Spleen (tissue), 7 donors: ENCODE measurements at regions not wholly inside any gene's neighbourhood (a gene's known extent, or its start where the extent isn't known, plus 50 kb on each side); places are given as distances from the start of the nearest gene placed in this dataset.

Experiments
- POLR2A ChIP-seq, 3 donors: fragments of 450-650 bp; IDR thresholded peaks; one replicate each; pipeline ENCODE4 v1.5.1; 2017; ENCODE audit warnings: antibody characterized with exemption in 3 of 3, mild to moderate bottlenecking in 1 of 3
- TF ChIP-seq, protein P1 (sequence below), 11 experiments: fragments of 200-600 bp in 7 of 11; fragments of 450-650 bp in 4 of 11; sonication (generic) in 4 of 11; IDR thresholded peaks in 8 of 11; conservative IDR thresholded peaks in 3 of 11; 1 replicate in 7 of 11; 2 replicates in 4 of 11; pipeline versions ENCODE4 v1.4.0 to v1.8.0; 2016 to 2021; ENCODE audit warnings: antibody characterized with exemption in 11 of 11, inconsistent platforms in 4 of 11, mild to moderate bottlenecking in 1 of 11
- donor health status: DM: no; HTN: no; CAD: no; lungs with moderate emphysema.
- donor health status: DM: no; HTN: no; CAD: no.
- donor health status: DM: no; HTN: no; CAD: no.

DNA sequence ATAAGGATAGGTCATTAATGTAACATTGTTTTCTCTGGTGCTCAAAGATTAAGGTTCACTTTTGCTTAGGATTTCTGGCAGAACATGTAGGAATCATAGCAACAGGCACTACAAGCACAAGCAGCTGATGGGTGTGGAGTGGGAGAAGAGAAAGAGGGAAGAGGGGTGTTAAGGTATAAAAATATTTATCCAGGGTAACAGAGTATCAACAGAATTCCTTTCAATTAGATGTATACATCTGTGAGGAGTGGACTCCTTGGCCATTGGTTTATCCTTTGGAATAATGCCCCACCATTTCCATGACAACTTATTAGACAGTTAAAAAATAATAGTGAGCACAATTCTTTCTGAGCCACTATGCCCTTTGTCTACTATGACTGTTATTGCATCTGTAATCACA lies 388.3 kb upstream of the DDHD1 start:
- TF ChIP-seq, protein P1, sequence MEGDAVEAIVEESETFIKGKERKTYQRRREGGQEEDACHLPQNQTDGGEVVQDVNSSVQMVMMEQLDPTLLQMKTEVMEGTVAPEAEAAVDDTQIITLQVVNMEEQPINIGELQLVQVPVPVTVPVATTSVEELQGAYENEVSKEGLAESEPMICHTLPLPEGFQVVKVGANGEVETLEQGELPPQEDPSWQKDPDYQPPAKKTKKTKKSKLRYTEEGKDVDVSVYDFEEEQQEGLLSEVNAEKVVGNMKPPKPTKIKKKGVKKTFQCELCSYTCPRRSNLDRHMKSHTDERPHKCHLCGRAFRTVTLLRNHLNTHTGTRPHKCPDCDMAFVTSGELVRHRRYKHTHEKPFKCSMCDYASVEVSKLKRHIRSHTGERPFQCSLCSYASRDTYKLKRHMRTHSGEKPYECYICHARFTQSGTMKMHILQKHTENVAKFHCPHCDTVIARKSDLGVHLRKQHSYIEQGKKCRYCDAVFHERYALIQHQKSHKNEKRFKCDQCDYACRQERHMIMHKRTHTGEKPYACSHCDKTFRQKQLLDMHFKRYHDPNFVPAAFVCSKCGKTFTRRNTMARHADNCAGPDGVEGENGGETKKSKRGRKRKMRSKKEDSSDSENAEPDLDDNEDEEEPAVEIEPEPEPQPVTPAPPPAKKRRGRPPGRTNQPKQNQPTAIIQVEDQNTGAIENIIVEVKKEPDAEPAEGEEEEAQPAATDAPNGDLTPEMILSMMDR (IDR thresholded peaks at IDR 0.05 in 8 of 11, conservative IDR thresholded peaks at IDR 0.05 in 3 of 11), result no peak
- no peak for TF ChIP-seq POLR2A (IDR thresholded peaks at IDR 0.05)
